ENCODE measurements at regions not wholly inside any gene's neighbourhood (a gene's known extent, or its start where the extent isn't known, plus 50 kb on each side); places are given as distances from the start of the nearest gene placed in this dataset.

DNA sequence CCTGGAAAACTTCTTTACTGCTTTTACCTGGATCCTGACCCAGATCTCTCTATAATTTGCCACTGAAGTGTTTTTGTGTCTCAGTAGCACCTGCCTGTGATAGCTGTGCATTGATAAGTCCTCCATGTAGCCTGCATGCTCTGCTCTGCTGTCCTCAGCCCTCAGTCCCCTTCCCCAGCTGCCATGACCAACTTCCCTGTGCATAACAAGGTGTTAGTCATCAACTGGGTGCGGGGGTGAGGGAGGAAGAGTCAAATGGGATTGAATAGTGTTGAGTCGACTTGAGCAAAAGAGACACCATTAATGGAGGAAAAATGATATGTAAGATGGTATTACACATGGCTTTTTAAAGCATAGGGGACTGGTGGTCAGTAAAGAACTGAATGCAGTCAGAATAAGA lies 92.2 kb upstream of the PLET1 start:
- TF ChIP-seq, protein P1, sequence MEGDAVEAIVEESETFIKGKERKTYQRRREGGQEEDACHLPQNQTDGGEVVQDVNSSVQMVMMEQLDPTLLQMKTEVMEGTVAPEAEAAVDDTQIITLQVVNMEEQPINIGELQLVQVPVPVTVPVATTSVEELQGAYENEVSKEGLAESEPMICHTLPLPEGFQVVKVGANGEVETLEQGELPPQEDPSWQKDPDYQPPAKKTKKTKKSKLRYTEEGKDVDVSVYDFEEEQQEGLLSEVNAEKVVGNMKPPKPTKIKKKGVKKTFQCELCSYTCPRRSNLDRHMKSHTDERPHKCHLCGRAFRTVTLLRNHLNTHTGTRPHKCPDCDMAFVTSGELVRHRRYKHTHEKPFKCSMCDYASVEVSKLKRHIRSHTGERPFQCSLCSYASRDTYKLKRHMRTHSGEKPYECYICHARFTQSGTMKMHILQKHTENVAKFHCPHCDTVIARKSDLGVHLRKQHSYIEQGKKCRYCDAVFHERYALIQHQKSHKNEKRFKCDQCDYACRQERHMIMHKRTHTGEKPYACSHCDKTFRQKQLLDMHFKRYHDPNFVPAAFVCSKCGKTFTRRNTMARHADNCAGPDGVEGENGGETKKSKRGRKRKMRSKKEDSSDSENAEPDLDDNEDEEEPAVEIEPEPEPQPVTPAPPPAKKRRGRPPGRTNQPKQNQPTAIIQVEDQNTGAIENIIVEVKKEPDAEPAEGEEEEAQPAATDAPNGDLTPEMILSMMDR (IDR thresholded peaks at IDR 0.05; ENCODE audit: insufficient read depth, low read length, missing control alignments) = no peak
- ChIA-PET CTCF (no interaction called here), POLR2A (no interaction called here)
- H3K4me3 ChIP-seq (ENCODE audit: low read depth, low read length) = no peak overlapping the region
- no peak for DNase-seq (ENCODE audit: low read depth, low spot score)

DNA sequence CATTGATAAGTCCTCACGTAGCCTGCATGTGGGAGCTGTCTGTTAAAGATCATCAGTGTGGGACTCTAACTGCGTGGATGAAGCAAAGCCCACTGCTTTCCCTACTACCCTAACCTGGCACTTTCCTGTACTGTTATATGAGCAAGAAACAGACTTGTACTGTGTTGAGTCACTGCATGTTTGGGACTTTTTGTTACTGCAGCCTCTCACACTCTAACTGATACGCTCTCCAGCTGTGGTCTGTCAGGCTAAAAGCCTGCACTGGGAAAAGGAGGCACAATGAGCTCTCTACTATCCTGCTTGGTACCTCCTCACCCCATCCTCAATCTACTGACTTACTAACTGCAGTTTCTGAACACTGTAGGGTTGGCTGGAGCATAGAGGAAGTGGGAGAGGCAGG lies 93.7 kb upstream of the PLET1 start:
- POLR2A ChIA-PET = no interaction called here
- TF ChIP-seq, protein P1 (IDR thresholded peaks at IDR 0.05; ENCODE audit: insufficient read depth, low read length, missing control alignments) = no peak
- DNase-seq (ENCODE audit: low read depth, low spot score) = no peak
- CTCF ChIA-PET = interaction anchor here (1.5 kb wide), 1 partner anchor 14 kb away, joined by 3 read pairs; no protein-coding TSS in a partner anchor
- no peak overlapping the region for H3K4me3 ChIP-seq (ENCODE audit: low read depth, low read length)

DNA sequence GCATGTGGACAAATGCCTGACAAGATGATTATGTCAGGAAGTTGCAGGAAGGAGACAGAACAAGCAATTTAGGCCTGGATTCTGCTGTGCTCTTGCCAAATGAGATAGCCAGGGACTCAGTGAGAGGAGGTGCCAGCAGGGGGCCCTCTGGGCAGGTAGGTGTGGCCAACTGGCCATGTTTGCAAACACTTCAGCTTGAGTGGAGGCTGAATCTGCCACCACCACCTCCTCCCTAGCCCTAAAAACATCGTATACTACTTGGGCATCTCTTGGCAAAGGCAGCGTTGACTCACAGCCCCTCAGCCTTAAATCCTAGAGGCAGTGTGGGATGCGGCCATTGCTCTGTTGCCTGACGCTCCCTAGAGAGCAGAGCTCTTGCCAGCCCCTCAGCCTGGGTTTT lies 95.1 kb upstream of the PLET1 start:
- POLR2A ChIA-PET = interaction anchor here (0.6 kb wide), 1 partner anchor 42 kb away, joined by 3 read pairs; no protein-coding TSS in a partner anchor
- no peak for DNase-seq (ENCODE audit: low read depth, low spot score)
- no peak overlapping the region for H3K4me3 ChIP-seq (ENCODE audit: low read depth, low read length)
- TF ChIP-seq, protein P1 (IDR thresholded peaks at IDR 0.05; ENCODE audit: insufficient read depth, low read length, missing control alignments) = peak; percentile 14
- CTCF ChIA-PET = interaction anchor here (1.5 kb wide), 1 partner anchor 16 kb away, joined by 3 read pairs; no protein-coding TSS in a partner anchor

DNA sequence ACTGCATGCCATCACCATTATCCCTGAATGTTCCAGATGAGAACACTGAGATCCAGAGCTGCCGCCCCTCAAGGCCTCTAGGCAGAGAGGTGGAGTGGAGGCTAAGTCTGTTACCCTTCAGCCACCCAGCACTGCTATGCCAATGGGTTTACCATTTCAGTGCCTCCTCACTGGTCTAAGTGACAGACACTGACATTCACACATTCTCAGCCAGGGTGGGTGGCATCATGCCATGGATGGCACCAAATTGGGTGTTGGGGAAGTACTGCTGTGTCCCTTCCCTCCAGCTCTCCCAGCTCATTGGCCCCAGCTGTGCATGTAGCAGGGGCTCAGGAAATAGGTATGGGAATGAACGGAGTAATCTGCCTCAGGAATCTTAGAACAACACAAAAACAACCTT lies 96.8 kb upstream of the PLET1 start:
- H3K4me3 ChIP-seq (ENCODE audit: low read depth, low read length) = no peak overlapping the region
- ChIA-PET POLR2A (no interaction called here), CTCF (no interaction called here)
- DNase-seq (ENCODE audit: low read depth, low spot score) = no peak
- TF ChIP-seq, protein P1 (IDR thresholded peaks at IDR 0.05; ENCODE audit: insufficient read depth, low read length, missing control alignments) = no peak

DNA sequence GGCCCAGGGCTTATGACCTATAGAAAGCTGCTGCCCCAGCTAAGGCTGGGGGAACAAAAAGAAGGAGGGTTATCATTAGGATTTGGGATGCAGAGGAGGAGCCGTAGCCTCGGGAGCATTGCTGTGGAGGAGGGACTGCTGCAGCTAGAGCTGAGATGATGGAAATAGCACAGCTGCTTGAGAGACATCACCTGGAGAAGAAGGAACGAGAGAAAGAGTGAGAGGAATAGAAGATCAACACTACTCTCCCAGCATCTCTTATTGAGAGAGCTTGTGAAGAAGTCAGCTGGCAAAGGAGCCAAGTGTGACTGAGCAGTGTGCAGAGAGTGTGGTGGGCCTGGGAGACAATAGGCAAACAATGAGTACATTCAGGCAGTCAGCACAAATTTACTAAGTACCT lies 100.7 kb upstream of the PLET1 start:
- POLR2A ChIA-PET = no interaction called here
- H3K4me3 ChIP-seq (ENCODE audit: low read depth, low read length) = no peak overlapping the region
- DNase-seq (ENCODE audit: low read depth, low spot score) = no peak
- TF ChIP-seq, protein P1 (IDR thresholded peaks at IDR 0.05; ENCODE audit: insufficient read depth, low read length, missing control alignments) = no peak
- CTCF ChIA-PET = no interaction called here

DNA sequence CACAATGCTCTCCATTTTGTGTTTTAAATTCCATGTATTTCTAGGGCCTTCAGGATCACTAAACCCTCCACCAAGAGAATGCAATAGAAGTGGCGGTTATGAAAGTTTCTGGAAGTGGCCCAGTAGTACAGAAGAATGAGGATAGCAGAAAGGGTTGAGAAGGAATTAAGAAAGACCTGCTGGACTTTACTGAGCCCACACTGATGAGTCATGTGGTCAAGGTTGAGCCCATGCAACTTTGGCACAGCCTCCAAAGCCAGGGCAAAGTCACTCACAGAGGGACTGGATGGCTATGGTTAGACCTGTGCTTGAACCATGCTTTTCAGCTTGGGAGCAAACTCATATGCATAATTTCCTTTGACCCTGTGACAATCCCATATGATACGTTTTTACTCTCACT lies 102.9 kb upstream of the PLET1 start:
- no peak for DNase-seq (ENCODE audit: low read depth, low spot score)
- H3K4me3 ChIP-seq (ENCODE audit: low read depth, low read length) = no peak overlapping the region
- TF ChIP-seq, protein P1 (IDR thresholded peaks at IDR 0.05; ENCODE audit: insufficient read depth, low read length, missing control alignments) = no peak
- POLR2A ChIA-PET = no interaction called here
- CTCF ChIA-PET = no interaction called here
